T-cell (primary cell): ENCODE measurements at regions not wholly inside any gene's neighbourhood (a gene's known extent, or its start where the extent isn't known, plus 50 kb on each side); places are given as distances from the start of the nearest gene placed in this dataset.

ENCODE experiments used
- ATAC-seq, 4 experiments: fragments of 200-7000 bp in 3 of 4; fragments of 150-1000 bp in 1 of 4; cut with Tn5 transposase; replicated peaks in 1 of 4; 1 replicate in 3 of 4; 2 replicates in 1 of 4; pipeline ENCODE4 v1.10.0; 2021; ENCODE audit warnings: moderate library complexity in 3 of 4, mild to moderate bottlenecking in 2 of 4, moderate number of reproducible peaks in 1 of 4
- CTCF ChIA-PET, 2 donors: fragments of 300-600 bp; sonication (Branson Sonifier 250); formaldehyde crosslinking; loops; one replicate each; lab custom pipeline; 2022; ENCODE audit warnings: antibody characterized with exemption in 2 of 2; lab: Charles Lee
- POLR2A ChIA-PET, 2 donors: fragments of 300-600 bp; sonication (Branson Sonifier 250); formaldehyde crosslinking; loops; one replicate each; lab custom pipeline; 2022; ENCODE audit warnings: antibody characterized with exemption in 2 of 2; lab: Charles Lee
- DNase-seq, 35 experiments: peaks; one replicate each; pipeline versions ENCODE4 v3.0.0 to v3.0.0-alpha.2; 2013 to 2023
- H3K27ac ChIP-seq: one replicate; pipeline ENCODE4 v1.5.1; 2013; ENCODE audit warnings: low read length
- H3K27me3 ChIP-seq, 2 experiments: replicated peaks in 1 of 2; 1 replicate in 1 of 2; 2 replicates in 1 of 2; pipeline versions ENCODE4 v1.6.1 to v1.7.0; 2013; ENCODE audit warnings: low read length in 1 of 2, mixed read lengths in 1 of 2; ENCODE audit not compliant: control insufficient read depth in 2 of 2, insufficient read depth in 2 of 2; ENCODE audit errors: extremely low read depth in 1 of 2
- H3K36me3 ChIP-seq, 2 donors: 1 replicate in 1 of 2; 2 replicates in 1 of 2; pipeline versions ENCODE4 v1.6.1 to v1.7.0; 2013; ENCODE audit warnings: low read length in 1 of 2; ENCODE audit not compliant: control insufficient read depth in 2 of 2, insufficient read depth in 1 of 2; ENCODE audit errors: extremely low read depth in 1 of 2
- H3K4me1 ChIP-seq, 2 experiments: 1 replicate in 1 of 2; 2 replicates in 1 of 2; pipeline versions ENCODE4 v1.6.1 to v1.7.0; 2013; ENCODE audit warnings: low read length in 2 of 2, mixed read lengths in 1 of 2; ENCODE audit not compliant: insufficient read depth in 2 of 2, control insufficient read depth in 1 of 2; ENCODE audit errors: extremely low read depth in 1 of 2
- H3K4me3 ChIP-seq, 2 donors: 1 replicate in 1 of 2; 2 replicates in 1 of 2; pipeline versions ENCODE4 v1.5.1 to v1.7.0; 2013; ENCODE audit warnings: mild to moderate bottlenecking in 2 of 2, low read length in 1 of 2, moderate library complexity in 1 of 2; ENCODE audit not compliant: control insufficient read depth in 1 of 2; ENCODE audit errors: extremely low read depth in 1 of 2
- H3K9me3 ChIP-seq: 2 replicates; pipeline ENCODE4 v1.7.0; 2013
- H3K27ac Mint-ChIP-seq, 2 donors: one replicate each; pipeline ENCODE4 v1.8.0; 2020 to 2021; ENCODE audit warnings: mild to moderate bottlenecking in 2 of 2, mixed read lengths in 2 of 2
- H3K27me3 Mint-ChIP-seq, 2 donors: one replicate each; pipeline ENCODE4 v1.8.0; 2021 to 2022; ENCODE audit warnings: mixed read lengths in 2 of 2
- H3K36me3 Mint-ChIP-seq: one replicate; pipeline ENCODE4 v1.8.0; 2021; ENCODE audit warnings: mixed read lengths
- H3K4me1 Mint-ChIP-seq, 3 donors: one replicate each; pipeline ENCODE4 v1.8.0; 2020 to 2022; ENCODE audit warnings: mixed read lengths in 3 of 3, mild to moderate bottlenecking in 1 of 3
- H3K4me3 Mint-ChIP-seq, 3 donors: one replicate each; pipeline ENCODE4 v1.8.0; 2020 to 2022; ENCODE audit warnings: mild to moderate bottlenecking in 3 of 3, mixed read lengths in 3 of 3, moderate library complexity in 3 of 3
- H3K9me3 Mint-ChIP-seq, 3 donors: one replicate each; pipeline ENCODE4 v1.8.0; 2020 to 2022; ENCODE audit warnings: mixed read lengths in 3 of 3
- WGBS: methylation state at CpG from one replicate; pipeline ENCODE4 v1.1.5; 2013; ENCODE audit warnings: missing lambda C conversion rate; ENCODE audit not compliant: insufficient coverage; 5-methylcytosine and 5-hydroxymethylcytosine counted together

- Mint-ChIP-seq H3K36me3 (no peaks in the 10 kb centered on the region), H3K27me3 (no peaks in the 10 kb centered on the region), H3K9me3 (peaks cover 5 to 14% (median 14%) of the 10 kb centered on the region in 3 donors), H3K4me1 (no peaks in the 10 kb centered on the region), H3K27ac (no peak overlapping the region), H3K4me3 (no peak overlapping the region)
- Histone ChIP-seq H3K36me3 (no peaks in the 10 kb centered on the region), H3K4me3 (no peak overlapping the region), H3K9me3 (no peaks in the 10 kb centered on the region), H3K4me1 (no peaks in the 10 kb centered on the region), H3K27me3 (no peaks in the 10 kb centered on the region), H3K27ac (no peak overlapping the region)
- ATAC-seq (no peak), DNase-seq (no peak)
- POLR2A ChIA-PET = interaction anchor here in 1 of 2 donors (0.6 kb wide), 1 partner anchor 46 kb away, joined by 3 read pairs; no protein-coding TSS in a partner anchor
- CTCF ChIA-PET = no interaction called here
- WGBS = 64% methylated on average over 3 of the region's 4 CpGs
These were observed 806.6 kb downstream of the SQOR start for GRCh38 chr15:46441294-46442062.

DNA sequence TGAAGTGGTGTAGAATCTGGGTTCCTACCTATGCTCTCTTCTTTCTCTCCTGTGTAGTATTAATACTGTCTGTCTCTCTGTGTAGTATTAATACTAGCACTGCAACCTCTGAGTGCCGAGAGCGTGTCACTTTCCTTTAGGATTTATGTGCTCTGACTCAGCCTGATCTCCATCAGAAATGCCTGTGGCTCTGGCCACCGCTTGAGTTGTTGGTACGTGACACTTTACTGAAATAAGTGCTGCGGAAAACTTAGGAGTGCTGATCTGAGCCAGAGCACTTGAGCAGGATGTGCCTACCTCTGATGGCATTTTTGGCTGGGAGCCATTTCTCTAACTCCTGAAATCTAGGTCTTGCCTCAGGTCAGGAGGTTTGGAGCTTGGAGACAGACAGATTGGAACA lies 807.4 kb downstream of the SQOR start:
- H3K27me3 ChIP-seq = no peaks in the 10 kb centered on the region
- POLR2A ChIA-PET = interaction anchor here in 1 of 2 donors (0.6 kb wide), 1 partner anchor 47 kb away, joined by 3 read pairs; no protein-coding TSS in a partner anchor
- no peaks in the 10 kb centered on the region for H3K36me3 ChIP-seq
- Mint-ChIP-seq H3K36me3 (no peaks in the 10 kb centered on the region), H3K9me3 (peaks cover 5 to 14% (median 14%) of the 10 kb centered on the region in 3 donors), H3K4me3 (no peak overlapping the region), H3K4me1 (no peaks in the 10 kb centered on the region), H3K27ac (no peak overlapping the region), H3K27me3 (no peaks in the 10 kb centered on the region)
- H3K9me3 ChIP-seq = no peaks in the 10 kb centered on the region
- no peak overlapping the region for H3K4me3 ChIP-seq
- DNase-seq = no peak
- CTCF ChIA-PET = no interaction called here
- H3K4me1 ChIP-seq = no peaks in the 10 kb centered on the region
- no peak overlapping the region for H3K27ac ChIP-seq
- ATAC-seq = no peak
- WGBS = 92% methylated on average over 2 of the region's 5 CpGs

- peaks cover 5 to 14% (median 14%) of the 10 kb centered on the region in 3 donors for H3K9me3 Mint-ChIP-seq
- ATAC-seq = no peak
- Histone ChIP-seq H3K36me3 (no peaks in the 10 kb centered on the region), H3K4me1 (no peaks in the 10 kb centered on the region), H3K27me3 (no peaks in the 10 kb centered on the region), H3K9me3 (no peaks in the 10 kb centered on the region), H3K4me3 (no peak overlapping the region), H3K27ac (no peak overlapping the region)
- no peaks in the 10 kb centered on the region for H3K36me3 Mint-ChIP-seq
- CTCF ChIA-PET = no interaction called here
- no peaks in the 10 kb centered on the region for H3K4me1 Mint-ChIP-seq
- no CpG with 5 or more reads among the region's 1 CpG for WGBS
- no peak overlapping the region for H3K27ac Mint-ChIP-seq
- H3K27me3 Mint-ChIP-seq = no peaks in the 10 kb centered on the region
- POLR2A ChIA-PET = no interaction called here
- DNase-seq = no peak
- no peak overlapping the region for H3K4me3 Mint-ChIP-seq
These were observed 808.2 kb downstream of the SQOR start for GRCh38 chr15:46442901-46443590.

- no peak overlapping the region for H3K4me3 ChIP-seq
- no peaks in the 10 kb centered on the region for H3K4me1 ChIP-seq
- CTCF ChIA-PET = interaction anchor here in 1 of 2 donors (0.7 kb wide), 1 partner anchor 101 kb away, joined by 3 read pairs; no protein-coding TSS in a partner anchor
- ATAC-seq (no peak), DNase-seq (no peak)
- POLR2A ChIA-PET = no interaction called here
- Mint-ChIP-seq H3K9me3 (peaks cover 2 to 24% (median 14%) of the 10 kb centered on the region in 3 donors), H3K4me1 (no peaks in the 10 kb centered on the region), H3K4me3 (no peak overlapping the region), H3K27me3 (no peaks in the 10 kb centered on the region), H3K27ac (no peak overlapping the region), H3K36me3 (no peaks in the 10 kb centered on the region)
- H3K27me3 ChIP-seq = no peaks in the 10 kb centered on the region
- 64% methylated on average over 2 of the region's 7 CpGs for WGBS
- no peaks in the 10 kb centered on the region for H3K9me3 ChIP-seq
- H3K27ac ChIP-seq = no peak overlapping the region
- no peaks in the 10 kb centered on the region for H3K36me3 ChIP-seq
These were observed 815.4 kb downstream of the SQOR start for GRCh38 chr15:46450112-46450809.

GRCh38 chr15:46450810-46451182 lies 816.0 kb downstream of the SQOR start:
- H3K4me1 Mint-ChIP-seq = no peaks in the 10 kb centered on the region
- peaks cover 0 to 19% (median 11%) of the 10 kb centered on the region in 3 donors for H3K9me3 Mint-ChIP-seq
- Histone ChIP-seq H3K36me3 (no peaks in the 10 kb centered on the region), H3K27me3 (no peaks in the 10 kb centered on the region), H3K4me1 (no peaks in the 10 kb centered on the region), H3K4me3 (no peak overlapping the region), H3K9me3 (no peaks in the 10 kb centered on the region), H3K27ac (no peak overlapping the region)
- no peaks in the 10 kb centered on the region for H3K36me3 Mint-ChIP-seq
- H3K4me3 Mint-ChIP-seq = no peak overlapping the region
- POLR2A ChIA-PET = no interaction called here
- no CpG with 5 or more reads among the region's 1 CpG for WGBS
- ATAC-seq (no peak), DNase-seq (no peak)
- CTCF ChIA-PET = no interaction called here
- no peak overlapping the region for H3K27ac Mint-ChIP-seq
- no peaks in the 10 kb centered on the region for H3K27me3 Mint-ChIP-seq

DNA sequence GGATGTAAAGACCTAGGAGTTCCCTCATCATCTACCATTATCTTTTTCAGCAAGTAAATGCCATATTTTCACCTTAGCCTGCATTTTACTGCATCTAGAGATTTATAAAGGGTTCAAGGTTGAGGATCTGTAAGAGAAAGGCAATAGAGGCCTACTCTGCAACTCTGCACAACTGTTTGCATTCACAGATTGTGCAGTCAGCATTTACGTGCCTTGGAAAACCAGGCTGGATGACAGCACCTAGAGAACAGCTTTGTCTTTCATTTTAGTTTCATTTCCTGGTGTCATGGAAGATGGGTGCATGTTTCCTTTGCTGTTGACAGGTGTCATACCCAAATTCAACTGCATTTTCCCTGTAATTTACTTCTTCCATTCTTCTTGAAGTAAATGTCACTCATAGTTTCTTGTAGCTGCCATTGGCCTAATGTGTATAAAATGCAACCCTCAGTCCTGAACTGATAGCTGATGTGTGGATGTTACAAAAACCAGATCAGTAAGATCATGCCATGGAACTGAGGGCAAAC lies 817.5 kb downstream of the SQOR start:
- Histone ChIP-seq H3K36me3 (no peaks in the 10 kb centered on the region), H3K9me3 (no peaks in the 10 kb centered on the region), H3K27ac (no peak overlapping the region), H3K27me3 (no peaks in the 10 kb centered on the region), H3K4me3 (no peak overlapping the region), H3K4me1 (no peaks in the 10 kb centered on the region)
- DNase-seq (no peak), ATAC-seq (no peak)
- no peaks in the 10 kb centered on the region for H3K27me3 Mint-ChIP-seq
- 0% methylated on average over 1 of the region's 1 CpG for WGBS
- H3K4me3 Mint-ChIP-seq = no peak overlapping the region
- POLR2A ChIA-PET = no interaction called here
- H3K9me3 Mint-ChIP-seq = peaks cover 0 to 19% (median 11%) of the 10 kb centered on the region in 3 donors
- H3K27ac Mint-ChIP-seq = no peak overlapping the region
- H3K4me1 Mint-ChIP-seq = no peaks in the 10 kb centered on the region
- H3K36me3 Mint-ChIP-seq = no peaks in the 10 kb centered on the region
- CTCF ChIA-PET = no interaction called here
